Hippocampal formation (tissue), 2 donors: ENCODE measurements at regions not wholly inside any gene's neighbourhood (a gene's known extent, or its start where the extent isn't known, plus 50 kb on each side); places are given as distances from the start of the nearest gene placed in this dataset.

Experiments
- DNase-seq, 2 donors: peaks; one replicate each; lab custom pipeline; 2025; lab: John Stamatoyannopoulos, UW

DNA sequence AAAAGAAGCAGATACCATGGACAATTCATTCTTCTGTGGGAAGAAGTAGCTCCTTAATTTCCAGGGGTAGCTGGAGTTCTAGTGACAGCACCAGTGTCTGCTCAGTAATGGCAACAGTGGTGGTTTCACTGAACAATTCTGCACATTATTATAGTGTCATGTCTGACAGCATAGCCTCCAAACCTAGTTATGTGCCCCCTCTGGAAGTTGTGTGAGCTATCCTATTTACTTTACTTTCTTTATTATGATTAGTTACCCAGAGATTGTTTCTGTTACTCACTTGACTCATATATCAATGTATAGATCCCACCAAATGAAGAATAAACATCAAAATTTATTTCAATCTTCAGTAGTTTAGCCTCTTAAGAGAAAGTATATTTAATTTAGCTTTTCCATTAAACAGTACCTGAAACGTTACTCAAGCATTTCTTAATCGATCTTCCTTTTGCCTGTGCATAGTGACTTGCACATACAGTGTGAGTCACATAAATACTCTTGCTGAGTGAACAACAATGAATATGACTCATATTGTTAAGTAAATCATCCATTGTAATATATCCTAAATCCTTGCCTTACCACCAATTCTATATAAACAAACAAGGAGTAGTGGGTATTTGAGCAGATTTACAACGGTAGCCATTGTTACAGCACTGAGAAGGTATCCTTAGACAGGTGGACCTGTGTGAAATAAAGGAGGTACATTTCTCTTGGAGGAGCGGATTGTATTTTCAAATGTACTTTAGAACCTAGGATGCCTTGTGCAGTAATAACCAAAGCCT, 534.7 kb downstream of the ANKRD50 start:
- no peak for DNase-seq

DNA sequence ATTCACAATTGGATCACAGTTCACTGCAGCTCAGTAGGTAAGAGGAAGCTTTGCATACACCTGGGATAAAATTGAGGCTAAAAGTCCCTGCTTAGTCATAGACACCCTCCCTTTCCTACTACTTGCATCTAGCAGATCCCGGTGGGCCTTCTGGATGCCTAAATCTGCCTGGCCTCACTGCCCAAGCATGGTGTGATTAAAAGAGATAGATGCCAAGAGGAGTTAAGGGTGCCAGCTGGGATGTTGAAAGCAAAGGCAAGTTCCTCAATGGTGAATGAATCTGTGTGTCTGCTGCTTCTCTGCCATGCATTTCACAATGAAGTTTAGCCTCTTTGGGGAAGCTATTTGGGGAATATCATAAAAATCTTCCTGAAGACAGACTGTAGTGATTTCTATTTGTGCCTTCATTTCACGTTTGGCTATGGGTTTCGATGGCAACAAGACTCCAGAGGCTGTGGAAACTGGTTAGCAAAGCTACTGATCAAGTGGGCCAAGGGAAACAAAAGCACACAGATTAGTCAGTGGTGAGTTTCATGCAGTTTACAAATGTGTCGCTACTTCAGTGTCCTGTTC, 534.0 kb downstream of the ANKRD50 start:
- no peak for DNase-seq

- DNase-seq: no peak
Observed at GRCh38 chr4:124179506-124180186, 532.9 kb downstream of the ANKRD50 start.

GRCh38 chr4:124181039-124181438, 531.5 kb downstream of the ANKRD50 start:
- DNase-seq: no peak

- no peak for DNase-seq
Observed at GRCh38 chr4:124183231-124183630, 529.3 kb downstream of the ANKRD50 start.

GRCh38 chr4:124183926-124184325, 528.6 kb downstream of the ANKRD50 start:
- no peak for DNase-seq

DNA sequence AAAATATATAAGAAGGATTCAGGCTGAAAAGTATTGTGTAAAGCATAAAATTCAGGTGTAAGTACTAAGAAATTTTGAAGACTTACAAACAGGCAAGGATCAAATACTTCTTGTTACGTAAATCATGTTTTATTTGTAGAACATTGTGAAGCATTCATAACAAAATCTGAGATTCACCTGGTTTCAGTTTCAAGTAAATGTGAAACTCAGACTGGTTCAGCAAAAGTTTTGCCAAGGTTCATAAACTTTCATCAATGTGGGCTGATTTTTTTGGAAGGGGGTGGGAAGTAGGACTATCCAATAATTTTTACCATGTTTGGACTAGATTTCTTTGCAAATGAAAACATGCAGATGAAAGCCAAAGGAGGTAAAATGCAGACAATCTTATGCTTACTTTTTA, 527.7 kb downstream of the ANKRD50 start:
- no peak for DNase-seq

GRCh38 chr4:124188595-124188994, 523.9 kb downstream of the ANKRD50 start:
- no peak for DNase-seq

DNA sequence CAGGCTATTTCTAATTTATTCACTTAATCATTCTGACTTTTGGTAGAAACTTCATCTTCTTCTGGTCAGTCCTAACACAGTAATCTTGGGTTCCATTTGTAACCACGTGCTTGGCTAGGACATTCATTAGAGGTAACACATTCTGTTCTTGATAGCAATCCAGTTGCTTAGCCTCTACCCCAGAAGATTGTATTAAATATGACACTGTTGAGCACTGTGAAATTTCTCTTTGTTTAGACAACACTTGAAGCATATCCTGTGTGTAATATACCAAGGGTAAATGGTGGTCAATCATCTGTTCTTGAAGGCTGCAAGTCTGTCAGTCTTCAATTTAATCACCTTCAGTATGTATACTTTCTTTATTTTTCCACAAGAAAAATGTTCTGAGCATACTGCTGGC, 523.0 kb downstream of the ANKRD50 start:
- no peak for DNase-seq

- no peak for DNase-seq
Observed at GRCh38 chr4:124191329-124191728, 521.2 kb downstream of the ANKRD50 start.

- DNase-seq: no peak
Observed at GRCh38 chr4:124192544-124192943, 520.0 kb downstream of the ANKRD50 start.

DNA sequence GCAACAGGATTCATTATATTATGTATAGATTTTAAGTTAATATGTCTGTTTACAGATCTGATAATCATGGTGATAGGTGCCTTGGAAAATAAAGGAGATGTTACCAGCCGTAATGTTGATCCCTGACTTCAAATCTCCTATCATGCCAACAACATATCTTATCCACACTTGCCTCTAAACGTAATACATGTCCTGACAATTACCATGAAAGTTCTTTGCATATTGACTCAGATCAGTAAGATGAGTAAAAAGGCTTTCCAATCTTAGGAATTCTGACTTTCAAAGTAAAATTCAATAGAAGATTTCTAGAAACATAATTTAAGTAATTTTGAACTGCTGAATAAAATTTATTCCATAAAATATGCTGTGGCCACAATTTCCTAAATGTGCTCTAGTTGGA, 513.3 kb downstream of the ANKRD50 start:
- no peak for DNase-seq

DNA sequence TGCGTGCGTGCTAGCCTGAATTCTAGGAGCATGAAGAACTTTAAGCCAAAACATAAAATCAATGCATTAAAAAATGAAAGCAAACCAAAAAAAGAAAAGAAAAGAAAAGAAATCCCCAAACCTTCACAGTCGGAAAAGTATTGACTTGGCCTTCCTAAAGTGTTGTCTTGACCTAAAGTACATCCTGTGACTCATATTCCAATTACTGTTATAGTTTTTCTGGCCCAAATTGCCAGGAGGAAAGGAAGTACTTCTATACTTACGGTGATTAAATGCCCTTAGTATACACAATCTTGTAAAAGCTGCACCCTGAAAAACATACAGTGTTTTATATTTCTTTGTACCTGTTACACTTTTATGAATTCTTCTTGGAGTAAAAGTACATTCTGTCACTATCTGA, 512.8 kb downstream of the ANKRD50 start:
- no peak for DNase-seq

DNA sequence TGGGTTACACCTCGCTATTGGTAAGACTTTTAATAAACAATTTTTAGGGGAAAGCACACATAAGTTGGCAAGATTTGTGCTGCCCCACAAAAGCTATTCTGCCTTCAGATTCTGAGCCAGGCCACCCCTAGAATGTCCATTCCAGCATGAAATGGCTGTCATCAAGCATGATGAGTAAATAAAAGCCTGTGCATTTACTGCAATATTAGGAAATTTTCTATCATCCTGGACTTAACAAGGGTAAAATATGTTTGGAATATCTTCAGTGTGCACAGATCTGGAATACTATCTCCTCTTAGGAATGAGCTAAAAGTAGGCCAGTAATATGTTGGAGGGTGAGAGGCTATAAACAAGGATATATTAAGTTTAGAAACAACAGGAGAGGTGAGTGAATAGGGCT, 510.9 kb downstream of the ANKRD50 start:
- no peak for DNase-seq

- no peak for DNase-seq
Observed at GRCh38 chr4:124202099-124202498, 510.4 kb downstream of the ANKRD50 start.

GRCh38 chr4:124203613-124204238, 508.8 kb downstream of the ANKRD50 start:
- no peak for DNase-seq

GRCh38 chr4:124206779-124207605, 505.5 kb downstream of the ANKRD50 start:
- no peak for DNase-seq

DNA sequence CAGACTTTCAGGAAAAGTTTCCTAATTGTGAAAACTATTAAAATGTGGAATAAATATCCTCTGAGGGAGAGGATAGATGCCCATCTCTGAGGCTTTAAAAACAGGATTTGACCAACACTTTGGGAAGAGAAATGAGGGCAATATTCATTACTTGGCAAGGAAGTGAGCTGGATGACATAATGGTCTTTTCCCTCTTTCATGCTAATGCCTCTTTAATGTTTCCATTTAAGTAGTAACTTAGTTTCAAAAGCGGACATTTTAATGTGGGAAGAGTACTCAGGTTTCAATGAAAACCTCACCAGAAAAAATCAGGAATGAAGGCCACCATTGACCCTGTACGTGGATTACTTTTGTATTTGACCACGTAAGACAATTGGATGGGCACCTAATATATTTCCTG, 503.3 kb downstream of the ANKRD50 start:
- no peak for DNase-seq

DNA sequence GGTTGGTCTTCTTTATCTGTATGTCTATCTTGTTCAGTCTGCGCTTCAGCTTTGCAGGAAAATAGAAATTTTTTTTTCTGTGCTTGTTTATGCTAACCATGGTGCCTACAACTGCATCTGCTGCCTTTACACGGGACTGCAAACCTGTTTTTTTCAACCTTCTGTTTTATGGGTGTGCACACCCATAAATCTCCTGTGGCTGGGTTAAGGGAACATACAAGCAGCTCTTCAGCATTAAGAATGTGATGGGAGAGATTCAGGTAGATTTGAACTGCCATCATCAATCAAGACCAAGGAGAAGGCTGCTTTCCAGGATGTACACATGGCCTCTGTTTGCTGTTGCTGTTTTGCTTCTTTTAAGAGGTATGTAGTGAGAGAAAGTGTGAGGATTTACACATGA, 502.9 kb downstream of the ANKRD50 start:
- no peak for DNase-seq

DNA sequence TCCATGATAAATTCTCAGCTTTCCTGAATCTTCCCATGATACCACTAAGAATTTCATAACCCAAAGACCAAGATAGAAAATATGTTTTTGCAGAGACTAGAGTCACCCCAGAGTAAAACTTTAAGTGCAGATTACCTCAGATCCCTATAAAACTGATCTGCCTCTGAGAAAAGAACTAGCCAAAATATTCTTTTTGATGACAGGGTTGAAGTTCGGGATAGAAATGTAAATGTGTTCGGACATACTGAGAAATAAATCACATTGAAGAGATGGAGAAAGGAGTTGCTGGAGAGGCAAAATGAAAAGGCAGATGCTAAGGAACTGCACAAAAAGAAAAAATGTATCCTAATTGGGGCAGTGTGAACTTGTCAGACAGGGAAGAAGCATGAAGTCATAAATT, 501.8 kb downstream of the ANKRD50 start:
- DNase-seq: no peak

GRCh38 chr4:124212815-124213630, 499.5 kb downstream of the ANKRD50 start:
- DNase-seq: no peak
